AG09309 (cell line): ENCODE measurements at regions not wholly inside any gene's neighbourhood (a gene's known extent, or its start where the extent isn't known, plus 50 kb on each side); places are given as distances from the start of the nearest gene placed in this dataset.

Experiments
- DNase-seq: peaks from one replicate; pipeline ENCODE4 v3.0.0-alpha.2; 2010; ENCODE audit warnings: low read depth
- H3K4me3 ChIP-seq: 2 replicates; pipeline ENCODE4 v1.5.1; 2011; ENCODE audit warnings: mild to moderate bottlenecking, low read depth, low read length, moderate library complexity; ENCODE audit not compliant: control insufficient read depth
- TF ChIP-seq, protein P1 (sequence below): IDR thresholded peaks from 2 replicates; pipeline ENCODE4 v1.5.1; 2011; ENCODE audit warnings: mild to moderate bottlenecking, low read depth, low read length, inconsistent platforms; ENCODE audit not compliant: insufficient read depth, control insufficient read depth; ENCODE audit errors: missing control alignments

DNA sequence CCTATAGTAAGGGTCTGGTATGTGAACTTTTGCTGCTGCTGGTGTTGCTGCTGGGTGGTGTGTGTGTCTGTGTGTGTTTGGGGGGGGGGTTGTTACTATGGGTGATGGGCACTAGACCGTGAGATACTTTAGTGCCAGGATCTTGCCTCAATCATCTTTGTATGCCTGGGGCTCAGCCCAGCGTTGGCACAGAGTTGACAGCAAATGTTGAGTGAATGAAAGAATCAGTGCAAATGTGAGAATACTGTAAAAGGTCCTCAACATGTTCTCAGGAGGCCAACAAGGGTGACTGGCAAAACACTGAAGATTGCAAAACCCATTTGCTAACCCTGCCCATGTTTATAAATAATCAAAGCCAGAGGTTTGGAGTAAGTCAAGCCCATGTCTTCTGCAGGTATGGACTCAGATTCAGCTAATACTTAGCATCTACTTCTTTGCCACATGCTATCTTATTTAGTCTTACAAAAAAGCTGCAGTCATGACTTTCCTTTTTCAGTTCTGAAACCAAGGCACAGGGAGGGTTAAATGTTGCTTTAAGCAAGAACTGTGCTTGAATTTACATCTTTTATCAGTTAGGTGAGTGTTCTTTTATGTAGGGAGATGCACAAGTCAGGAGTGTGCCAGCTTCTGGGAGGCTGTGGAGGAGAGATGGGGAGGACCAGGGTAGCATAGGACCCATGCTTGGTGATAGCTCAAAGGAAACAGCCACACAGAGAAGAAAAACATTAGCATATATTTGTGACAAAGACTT is 125.3 kb upstream of the SPACA1 start:
- DNase-seq = no peak
- TF ChIP-seq, protein P1, sequence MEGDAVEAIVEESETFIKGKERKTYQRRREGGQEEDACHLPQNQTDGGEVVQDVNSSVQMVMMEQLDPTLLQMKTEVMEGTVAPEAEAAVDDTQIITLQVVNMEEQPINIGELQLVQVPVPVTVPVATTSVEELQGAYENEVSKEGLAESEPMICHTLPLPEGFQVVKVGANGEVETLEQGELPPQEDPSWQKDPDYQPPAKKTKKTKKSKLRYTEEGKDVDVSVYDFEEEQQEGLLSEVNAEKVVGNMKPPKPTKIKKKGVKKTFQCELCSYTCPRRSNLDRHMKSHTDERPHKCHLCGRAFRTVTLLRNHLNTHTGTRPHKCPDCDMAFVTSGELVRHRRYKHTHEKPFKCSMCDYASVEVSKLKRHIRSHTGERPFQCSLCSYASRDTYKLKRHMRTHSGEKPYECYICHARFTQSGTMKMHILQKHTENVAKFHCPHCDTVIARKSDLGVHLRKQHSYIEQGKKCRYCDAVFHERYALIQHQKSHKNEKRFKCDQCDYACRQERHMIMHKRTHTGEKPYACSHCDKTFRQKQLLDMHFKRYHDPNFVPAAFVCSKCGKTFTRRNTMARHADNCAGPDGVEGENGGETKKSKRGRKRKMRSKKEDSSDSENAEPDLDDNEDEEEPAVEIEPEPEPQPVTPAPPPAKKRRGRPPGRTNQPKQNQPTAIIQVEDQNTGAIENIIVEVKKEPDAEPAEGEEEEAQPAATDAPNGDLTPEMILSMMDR = no peak
- no peak overlapping the region for H3K4me3 ChIP-seq

DNA sequence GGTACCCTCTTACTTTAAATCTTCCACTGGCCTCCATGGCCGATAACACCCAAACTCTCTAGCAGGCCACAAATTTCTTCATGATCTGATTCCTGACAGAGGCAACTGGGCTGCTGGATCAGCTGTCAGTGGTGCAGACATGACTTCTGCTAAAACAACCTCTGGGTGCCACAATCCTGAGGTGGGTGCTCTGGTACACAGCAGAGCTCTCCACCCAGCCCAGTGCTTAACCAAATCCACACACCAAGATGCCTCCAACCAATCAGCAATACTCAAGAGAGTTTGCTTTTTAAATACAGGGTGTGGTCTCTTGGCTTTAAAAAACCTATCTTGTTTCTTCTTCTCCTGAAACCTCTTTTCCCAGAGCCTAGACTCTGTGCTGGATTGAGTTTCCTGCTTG is 126.6 kb upstream of the SPACA1 start:
- DNase-seq = no peak
- TF ChIP-seq, protein P1 = no peak
- no peak overlapping the region for H3K4me3 ChIP-seq

DNA sequence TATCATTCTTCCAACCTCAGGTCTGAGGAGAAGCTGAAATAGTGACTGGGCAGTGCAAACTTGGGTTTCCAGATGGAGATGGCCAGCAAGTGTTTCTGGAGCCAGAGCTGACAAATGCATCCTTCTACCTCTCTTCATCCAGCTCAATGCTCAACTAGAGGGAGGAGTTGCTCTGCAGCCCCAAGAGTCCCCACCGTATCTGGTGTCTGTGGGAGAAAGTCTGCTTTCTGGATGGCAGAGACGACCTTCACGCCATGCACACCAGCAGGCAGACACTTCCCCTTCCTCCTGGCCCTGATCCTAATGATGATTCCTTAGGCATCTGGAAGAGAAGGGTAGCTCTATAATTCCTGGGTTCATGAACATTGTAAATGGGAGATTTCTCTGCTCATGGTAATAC is 127.4 kb upstream of the SPACA1 start:
- TF ChIP-seq, protein P1 = no peak
- DNase-seq = no peak
- H3K4me3 ChIP-seq = no peak overlapping the region

DNA sequence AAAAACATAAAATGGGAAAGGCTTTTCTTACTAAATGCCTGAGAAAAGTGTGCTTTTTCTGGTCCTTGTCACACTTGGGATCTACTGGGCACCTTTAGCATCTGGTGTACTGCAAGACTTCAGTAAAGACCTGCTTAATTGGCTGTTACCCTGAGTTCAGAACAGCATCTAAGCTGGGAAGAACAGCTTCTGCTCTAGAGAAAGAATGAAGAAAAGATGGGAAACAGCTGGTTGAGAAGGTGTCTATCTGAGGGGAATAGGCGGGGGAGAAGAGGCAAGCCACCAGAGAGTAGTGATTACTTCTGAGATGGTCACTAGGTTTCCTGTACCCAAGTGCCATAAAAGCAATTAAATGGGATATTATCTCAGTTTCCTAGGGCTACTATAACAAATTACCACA is 128.2 kb upstream of the SPACA1 start:
- no peak for DNase-seq
- H3K4me3 ChIP-seq = no peak overlapping the region
- TF ChIP-seq, protein P1 = no peak

DNA sequence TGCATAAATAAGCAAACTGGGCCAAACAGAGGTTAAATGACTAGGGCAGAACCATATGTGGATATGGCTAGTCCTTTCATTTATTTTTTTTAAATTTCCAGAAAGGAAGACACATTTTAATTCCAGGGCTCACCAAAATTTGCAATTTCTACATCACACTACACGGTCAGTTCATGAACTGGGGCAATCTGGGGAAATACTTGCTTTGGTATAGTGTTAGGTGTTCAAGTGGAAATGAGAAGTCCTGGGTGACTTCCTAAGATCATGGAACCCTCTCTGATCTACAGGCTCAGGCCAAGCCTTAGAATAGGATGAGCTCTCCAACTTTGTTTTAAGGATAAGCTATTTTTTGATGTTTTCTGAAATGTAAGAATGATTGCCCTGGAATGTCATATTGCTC is 128.6 kb upstream of the SPACA1 start:
- H3K4me3 ChIP-seq = no peak overlapping the region
- TF ChIP-seq, protein P1 = no peak
- no peak for DNase-seq

DNA sequence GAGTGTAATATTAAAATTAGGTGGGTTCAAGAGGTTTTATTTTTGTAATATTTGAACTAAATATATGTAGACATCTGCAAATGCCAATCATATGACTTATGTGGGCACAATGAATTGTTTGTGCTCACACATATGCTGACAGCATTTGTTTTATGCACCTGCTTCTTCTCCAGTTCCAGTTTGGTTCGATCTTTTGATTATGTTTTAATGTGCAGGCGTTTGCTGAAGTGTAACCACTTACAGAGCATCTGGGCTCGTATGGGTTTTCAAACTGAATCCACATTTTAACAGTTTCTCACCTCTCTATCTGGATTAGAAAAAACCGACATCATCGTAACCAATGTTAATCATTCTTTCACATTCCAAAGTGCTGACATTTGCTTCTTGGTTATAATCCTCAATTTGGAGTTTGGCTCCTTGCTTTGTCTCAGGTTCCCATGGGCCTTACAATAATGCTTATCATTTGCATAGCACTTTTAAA is 129.1 kb upstream of the SPACA1 start:
- DNase-seq = no peak
- TF ChIP-seq, protein P1 = no peak
- no peak overlapping the region for H3K4me3 ChIP-seq
